Calu3 (cell line): ENCODE measurements at regions not wholly inside any gene's neighbourhood (a gene's known extent, or its start where the extent isn't known, plus 50 kb on each side); places are given as distances from the start of the nearest gene placed in this dataset.

Experiments
- BruUV-seq: library from RNA; stranded (reverse); fragments of 400-500 nt; replicated peaks from 2 replicates; lab custom pipeline; 2021; lab: Mats Ljungman, UMichigan
- CTCF ChIA-PET: fragments of 300-600 bp; sonication (Branson Sonifier 250); formaldehyde crosslinking; loops from one replicate; lab custom pipeline; 2022; ENCODE audit warnings: antibody characterized with exemption; lab: Charles Lee
- DNase-seq: peaks from one replicate; pipeline ENCODE4 v3.0.0; 2022
- H3K27ac Mint-ChIP-seq: one replicate; pipeline ENCODE4 v1.8.0; 2022; ENCODE audit warnings: mixed read lengths; ENCODE audit not compliant: unreplicated experiment
- H3K27me3 Mint-ChIP-seq: one replicate; pipeline ENCODE4 v1.8.0; 2022; ENCODE audit warnings: mixed read lengths; ENCODE audit not compliant: unreplicated experiment
- H3K36me3 Mint-ChIP-seq: one replicate; pipeline ENCODE4 v1.8.0; 2022; ENCODE audit warnings: mild to moderate bottlenecking, moderate library complexity, mixed read lengths; ENCODE audit not compliant: insufficient read depth, unreplicated experiment
- H3K4me1 Mint-ChIP-seq: one replicate; pipeline ENCODE4 v1.8.0; 2022; ENCODE audit warnings: mild to moderate bottlenecking, low read depth, mixed read lengths; ENCODE audit not compliant: unreplicated experiment
- H3K4me3 Mint-ChIP-seq: one replicate; pipeline ENCODE4 v1.8.0; 2022; ENCODE audit warnings: mild to moderate bottlenecking, low read depth, moderate library complexity, mixed read lengths; ENCODE audit not compliant: unreplicated experiment
- H3K9me3 Mint-ChIP-seq: one replicate; pipeline ENCODE4 v1.8.0; 2022; ENCODE audit warnings: low read depth, mixed read lengths; ENCODE audit not compliant: unreplicated experiment
- CTCF ChIP-seq: fragments of 200-600 bp; IDR thresholded peaks from one replicate; pipeline ENCODE4 v1.8.0; 2022; ENCODE audit warnings: antibody characterized with exemption; ENCODE audit not compliant: unreplicated experiment
- intact Hi-C: fragments of 100-400 bp; cut with micrococcal nuclease; formaldehyde crosslinking; loops from one replicate; pipeline ENCODE4 v1.10.0; 2022; ENCODE audit not compliant: unreplicated experiment

GRCh38 chr18:78587096-78587495 lies 392.5 kb upstream of the SALL3 start:
- Mint-ChIP-seq H3K27ac (no peak overlapping the region), H3K9me3 (peaks cover 4% of the 10 kb centered on the region), H3K4me1 (no peaks in the 10 kb centered on the region), H3K36me3 (no peaks in the 10 kb centered on the region), H3K4me3 (no peak overlapping the region), H3K27me3 (no peaks in the 10 kb centered on the region)
- intact Hi-C loops: no loop called here
- BruUV-seq: no TSS peak
- no peak for TF ChIP-seq CTCF
- no peak for DNase-seq
- CTCF ChIA-PET: no interaction called here

DNA sequence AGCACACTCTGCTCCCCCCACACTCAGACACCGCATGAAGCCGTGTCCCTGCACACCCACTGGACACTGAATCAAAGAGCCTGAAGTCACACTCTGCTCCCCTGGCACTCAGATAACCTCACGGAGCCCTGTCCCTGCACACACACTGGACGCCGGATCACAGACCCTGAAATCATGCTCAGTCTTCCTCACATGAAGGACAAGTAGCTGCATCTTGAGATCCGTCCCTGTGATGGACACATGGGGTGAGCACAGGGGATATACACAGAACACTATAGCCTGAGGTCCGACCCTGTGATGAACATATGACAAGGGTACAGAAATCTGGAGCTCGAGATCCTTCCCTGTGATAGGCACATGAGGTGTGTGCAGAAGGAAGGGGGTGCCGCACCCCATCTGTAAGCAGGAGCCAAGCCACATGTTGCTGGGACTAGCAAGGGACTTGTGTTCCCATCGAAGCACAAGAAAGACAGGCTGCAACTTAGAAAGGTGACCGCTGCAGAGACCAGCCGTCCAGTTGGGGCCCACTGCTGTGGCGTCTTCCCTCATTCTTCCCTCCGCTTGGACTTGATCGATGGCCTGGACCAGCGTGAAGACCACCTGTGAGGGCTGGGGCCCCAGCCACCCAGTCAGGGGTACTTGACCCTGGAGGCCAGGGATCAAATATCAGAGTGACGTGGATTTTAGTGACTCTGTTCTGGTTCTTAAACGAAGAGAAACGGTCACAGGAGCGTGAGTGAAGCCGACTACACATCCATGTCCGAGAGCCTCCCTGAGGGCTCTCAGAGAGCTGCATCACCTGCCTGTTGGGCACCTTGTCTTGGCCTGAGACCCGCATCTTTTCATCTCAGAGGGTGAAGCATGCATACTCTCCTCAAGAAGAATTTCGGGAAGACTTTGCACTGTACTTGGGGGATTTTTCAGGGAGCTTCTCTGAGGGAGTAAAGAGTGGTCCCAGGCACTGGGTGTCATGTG lies 391.7 kb upstream of the SALL3 start:
- intact Hi-C loops: no loop called here
- no TSS peak for BruUV-seq
- no peak for TF ChIP-seq CTCF
- DNase-seq: no peak
- CTCF ChIA-PET: no interaction called here
- Mint-ChIP-seq H3K9me3 (peaks cover 4% of the 10 kb centered on the region), H3K27me3 (no peaks in the 10 kb centered on the region), H3K4me3 (no peak overlapping the region), H3K4me1 (no peaks in the 10 kb centered on the region), H3K36me3 (no peaks in the 10 kb centered on the region), H3K27ac (no peak overlapping the region)

DNA sequence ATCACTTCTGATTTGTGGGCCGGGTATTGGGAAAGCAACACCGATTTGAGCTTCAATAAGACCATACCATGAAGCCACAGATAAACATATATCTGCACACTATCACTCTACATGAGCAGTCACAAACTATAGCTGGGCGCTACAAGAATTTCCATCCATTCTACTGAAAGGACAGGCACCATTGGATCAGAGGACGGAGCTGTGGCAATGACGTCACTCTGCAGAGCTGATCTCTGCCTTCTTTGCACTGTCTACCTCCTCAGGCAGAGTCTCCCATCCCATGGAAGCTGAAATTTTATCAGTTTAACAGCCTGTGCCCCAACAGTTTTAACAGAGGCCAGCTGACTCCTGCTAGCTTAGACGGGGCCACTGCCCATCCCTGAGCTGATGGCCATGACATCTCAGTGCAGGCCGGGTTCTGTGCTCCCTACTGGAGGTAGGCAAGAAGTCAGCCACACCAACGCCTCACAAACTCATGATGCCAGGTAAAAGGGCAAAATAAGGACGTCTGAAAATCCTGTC lies 389.6 kb upstream of the SALL3 start:
- no TSS peak for BruUV-seq
- TF ChIP-seq CTCF: no peak
- CTCF ChIA-PET: no interaction called here
- Mint-ChIP-seq H3K4me3 (no peak overlapping the region), H3K27ac (no peak overlapping the region), H3K27me3 (no peaks in the 10 kb centered on the region), H3K9me3 (peaks cover 6% of the 10 kb centered on the region), H3K4me1 (no peaks in the 10 kb centered on the region), H3K36me3 (no peaks in the 10 kb centered on the region)
- intact Hi-C loops: no loop called here
- DNase-seq: no peak

GRCh38 chr18:78595453-78595852 lies 384.2 kb upstream of the SALL3 start:
- Mint-ChIP-seq H3K27ac (no peak overlapping the region), H3K9me3 (peaks cover 2% of the 10 kb centered on the region), H3K4me1 (no peaks in the 10 kb centered on the region), H3K27me3 (no peaks in the 10 kb centered on the region), H3K36me3 (no peaks in the 10 kb centered on the region), H3K4me3 (no peak overlapping the region)
- intact Hi-C loops: no loop called here
- no peak for TF ChIP-seq CTCF
- CTCF ChIA-PET: interaction anchor here (0.5 kb wide), 1 partner anchor 412 kb away, joined by 3 read pairs; no protein-coding TSS in a partner anchor
- no peak for DNase-seq
- no TSS peak for BruUV-seq
